ENCODE measurements at regions not wholly inside any gene's neighbourhood (a gene's known extent, or its start where the extent isn't known, plus 50 kb on each side); places are given as distances from the start of the nearest gene placed in this dataset.

- no peaks in the 10 kb centered on the region; the same call in 1 of the 2 replicates for H3K27me3 ChIP-seq (replicated peaks; ENCODE audit: control insufficient read depth, insufficient read depth, low read length)
- no peak overlapping the region for H3K4me3 ChIP-seq (replicated peaks; ENCODE audit: low read depth, low read length)
- DNase-seq (ENCODE audit: extremely low read depth, insufficient read length) = no peak
- TF ChIP-seq CTCF (IDR thresholded peaks at IDR 0.05; ENCODE audit: insufficient read depth, low read length, poor library complexity, severe bottlenecking) = no peak
- no peaks in the 10 kb centered on the region for H3K36me3 ChIP-seq (ENCODE audit: control insufficient read depth, insufficient read depth, low read length)
Measured at GRCh38 chr2:71815701-71816474, 331.8 kb downstream of the CYP26B1 start.

- H3K27me3 ChIP-seq (replicated peaks; ENCODE audit: control insufficient read depth, insufficient read depth, low read length) = no peaks in the 10 kb centered on the region; the same call in 1 of the 2 replicates
- no peak overlapping the region for H3K4me3 ChIP-seq (replicated peaks; ENCODE audit: low read depth, low read length)
- no peaks in the 10 kb centered on the region for H3K36me3 ChIP-seq (ENCODE audit: control insufficient read depth, insufficient read depth, low read length)
- no peak for DNase-seq (ENCODE audit: extremely low read depth, insufficient read length)
- no peak for TF ChIP-seq CTCF (IDR thresholded peaks at IDR 0.05; ENCODE audit: insufficient read depth, low read length, poor library complexity, severe bottlenecking)
Measured at GRCh38 chr2:71814885-71815284, 332.8 kb downstream of the CYP26B1 start.

- H3K27me3 ChIP-seq (replicated peaks; ENCODE audit: control insufficient read depth, insufficient read depth, low read length) = no peaks in the 10 kb centered on the region; the same call in 1 of the 2 replicates
- H3K4me3 ChIP-seq (replicated peaks; ENCODE audit: low read depth, low read length) = no peak overlapping the region
- no peak for DNase-seq (ENCODE audit: extremely low read depth, insufficient read length)
- no peak for TF ChIP-seq CTCF (IDR thresholded peaks at IDR 0.05; ENCODE audit: insufficient read depth, low read length, poor library complexity, severe bottlenecking)
- H3K36me3 ChIP-seq (ENCODE audit: control insufficient read depth, insufficient read depth, low read length) = no peaks in the 10 kb centered on the region
Measured at GRCh38 chr2:71813807-71814470, 333.7 kb downstream of the CYP26B1 start.

- Histone ChIP-seq H3K27me3 (replicated peaks; ENCODE audit: control insufficient read depth, insufficient read depth, low read length) (no peaks in the 10 kb centered on the region; the same call in 1 of the 2 replicates), H3K36me3 (ENCODE audit: control insufficient read depth, insufficient read depth, low read length) (no peaks in the 10 kb centered on the region), H3K4me3 (replicated peaks; ENCODE audit: low read depth, low read length) (no peak overlapping the region)
- no peak for TF ChIP-seq CTCF (IDR thresholded peaks at IDR 0.05; ENCODE audit: insufficient read depth, low read length, poor library complexity, severe bottlenecking)
- DNase-seq (ENCODE audit: extremely low read depth, insufficient read length) = no peak
Measured at GRCh38 chr2:71813315-71813714, 334.3 kb downstream of the CYP26B1 start.

GRCh38 chr2:71812736-71813135 lies 334.9 kb downstream of the CYP26B1 start:
- no peaks in the 10 kb centered on the region for H3K36me3 ChIP-seq (ENCODE audit: control insufficient read depth, insufficient read depth, low read length)
- no peak for TF ChIP-seq CTCF (IDR thresholded peaks at IDR 0.05; ENCODE audit: insufficient read depth, low read length, poor library complexity, severe bottlenecking)
- no peak overlapping the region for H3K4me3 ChIP-seq (replicated peaks; ENCODE audit: low read depth, low read length)
- no peaks in the 10 kb centered on the region; the same call in 1 of the 2 replicates for H3K27me3 ChIP-seq (replicated peaks; ENCODE audit: control insufficient read depth, insufficient read depth, low read length)
- no peak for DNase-seq (ENCODE audit: extremely low read depth, insufficient read length)

Data from GM06990 (cell line).